B cell (primary cell): ENCODE measurements at regions not wholly inside any gene's neighbourhood (a gene's known extent, or its start where the extent isn't known, plus 50 kb on each side); places are given as distances from the start of the nearest gene placed in this dataset.

Experiments
- ATAC-seq: fragments of 200-7000 bp; cut with Tn5 transposase; one replicate; pipeline ENCODE4 v1.10.0; 2021; ENCODE audit warnings: low read depth, mild to moderate bottlenecking, moderate number of reproducible peaks, moderate library complexity
- CTCF ChIA-PET: fragments of 350-600 bp; sonication (Branson Sonifier 250); formaldehyde crosslinking; loops from one replicate; lab custom pipeline; 2021; ENCODE audit warnings: antibody characterized with exemption, inconsistent platforms; lab: Charles Lee
- POLR2A ChIA-PET: fragments of 350-600 bp; sonication (Branson Sonifier 250); formaldehyde crosslinking; loops from one replicate; lab custom pipeline; 2021; ENCODE audit warnings: antibody characterized with exemption; lab: Charles Lee
- DNase-seq: peaks from one replicate; pipeline ENCODE4 v3.0.0; 2013
- H2AFZ ChIP-seq: 2 replicates; pipeline ENCODE4 v1.6.1; 2012; ENCODE audit warnings: mild to moderate bottlenecking, low read depth, low read length; ENCODE audit not compliant: insufficient read depth, poor library complexity, severe bottlenecking
- H3K27ac ChIP-seq, 2 donors: 1 replicate in 1 of 2; 2 replicates in 1 of 2; pipeline ENCODE4 v1.5.1; 2012 to 2013; ENCODE audit warnings: low read length in 2 of 2, mild to moderate bottlenecking in 2 of 2, moderate library complexity in 1 of 2
- H3K27me3 ChIP-seq, 4 experiments: fragments of 200-600 bp in 1 of 4; sonication (generic) in 1 of 4; replicated peaks in 1 of 4; 1 replicate in 2 of 4; 2 replicates in 2 of 4; pipeline versions ENCODE4 v1.6.1 to v1.7.0; 2013 to 2016; ENCODE audit warnings: low read length in 3 of 4, mild to moderate bottlenecking in 2 of 4, mixed read lengths in 1 of 4, moderate library complexity in 1 of 4; ENCODE audit not compliant: insufficient read depth in 4 of 4, control insufficient read depth in 3 of 4; ENCODE audit errors: control extremely low read depth in 1 of 4
- H3K36me3 ChIP-seq, 2 experiments: replicated peaks in 1 of 2; 1 replicate in 1 of 2; 2 replicates in 1 of 2; pipeline versions ENCODE4 v1.6.1 to v1.7.1; 2013; ENCODE audit warnings: low read length in 1 of 2; ENCODE audit not compliant: insufficient read depth in 2 of 2, control insufficient read depth in 1 of 2; ENCODE audit errors: control extremely low read depth in 1 of 2, extremely low read depth in 1 of 2
- H3K4me1 ChIP-seq, 2 donors: fragments of 200-600 bp in 1 of 2; sonication (generic) in 1 of 2; 1 replicate in 1 of 2; 2 replicates in 1 of 2; pipeline versions ENCODE4 v1.5.1 to v1.6.1; 2013 to 2017; ENCODE audit warnings: low read length in 2 of 2; ENCODE audit not compliant: control insufficient read depth in 2 of 2, insufficient read depth in 2 of 2
- H3K4me2 ChIP-seq: replicated peaks from 2 replicates; pipeline ENCODE3; 2012; ENCODE audit warnings: mild to moderate bottlenecking, low read depth, low read length; ENCODE audit not compliant: poor library complexity, severe bottlenecking
- H3K4me3 ChIP-seq, 5 experiments: fragments of 200-600 bp in 1 of 5; sonication (generic) in 1 of 5; 1 replicate in 3 of 5; 2 replicates in 2 of 5; pipeline versions ENCODE4 v1.5.1 to v1.7.0; 2011 to 2016; ENCODE audit warnings: low read length in 4 of 5, mild to moderate bottlenecking in 4 of 5, low read depth in 2 of 5, control low read depth in 1 of 5, moderate library complexity in 1 of 5; ENCODE audit not compliant: insufficient read depth in 1 of 5; ENCODE audit errors: control extremely low read depth in 1 of 5, extremely low read depth in 1 of 5
- H3K79me2 ChIP-seq: fragments of 200-600 bp; sonication (generic); one replicate; pipeline ENCODE4 v1.6.0; 2016; ENCODE audit warnings: low read length; ENCODE audit not compliant: control insufficient read depth, insufficient read depth
- H3K9ac ChIP-seq: fragments of 200-600 bp; sonication (generic); 2 replicates; pipeline ENCODE4 v1.6.1; 2017; ENCODE audit warnings: mild to moderate bottlenecking, low read length, moderate library complexity
- H3K9me3 ChIP-seq, 3 donors: one replicate each; pipeline versions ENCODE4 v1.6.1 to v1.7.1; 2013; ENCODE audit warnings: low read length in 2 of 3; ENCODE audit not compliant: control insufficient read depth in 2 of 3, insufficient read depth in 1 of 3; ENCODE audit errors: control extremely low read depth in 1 of 3
- H4K20me1 ChIP-seq: 2 replicates; pipeline ENCODE4 v1.6.0; 2012; ENCODE audit warnings: mild to moderate bottlenecking, low read length; ENCODE audit not compliant: insufficient read depth, control insufficient read depth, poor library complexity, severe bottlenecking
- H3K27ac Mint-ChIP-seq: one replicate; pipeline ENCODE4 v1.8.0; 2021; ENCODE audit warnings: mixed read lengths
- H3K27me3 Mint-ChIP-seq: one replicate; pipeline ENCODE4 v1.8.0; 2021; ENCODE audit warnings: mixed read lengths
- H3K4me1 Mint-ChIP-seq: one replicate; pipeline ENCODE4 v1.8.0; 2021; ENCODE audit warnings: mixed read lengths
- H3K4me3 Mint-ChIP-seq: one replicate; pipeline ENCODE4 v1.8.0; 2021; ENCODE audit warnings: mixed read lengths
- H3K9me3 Mint-ChIP-seq: one replicate; pipeline ENCODE4 v1.8.0; 2022; ENCODE audit warnings: mixed read lengths; ENCODE audit not compliant: insufficient read depth
- EZH2 ChIP-seq: IDR thresholded peaks from 2 replicates; pipeline ENCODE4 v1.6.1; 2012; ENCODE audit warnings: borderline replicate concordance, low read depth, mild to moderate bottlenecking, moderate library complexity, low read length; ENCODE audit not compliant: insufficient read depth, poor library complexity, severe bottlenecking
- WGBS: methylation state at CpG from one replicate; pipeline ENCODE4 v1.1.5; 2013; ENCODE audit warnings: missing lambda C conversion rate; ENCODE audit not compliant: insufficient coverage; 5-methylcytosine and 5-hydroxymethylcytosine counted together
- intact Hi-C: fragments of 100-400 bp; cut with micrococcal nuclease; formaldehyde crosslinking; loops from one replicate; pipeline ENCODE4 v1.10.0; 2022
- TF ChIP-seq, protein P1 (sequence below): fragments of 200-600 bp; IDR thresholded peaks from one replicate; pipeline ENCODE4 v1.8.0; 2022; ENCODE audit warnings: antibody characterized with exemption, mild to moderate bottlenecking

DNA sequence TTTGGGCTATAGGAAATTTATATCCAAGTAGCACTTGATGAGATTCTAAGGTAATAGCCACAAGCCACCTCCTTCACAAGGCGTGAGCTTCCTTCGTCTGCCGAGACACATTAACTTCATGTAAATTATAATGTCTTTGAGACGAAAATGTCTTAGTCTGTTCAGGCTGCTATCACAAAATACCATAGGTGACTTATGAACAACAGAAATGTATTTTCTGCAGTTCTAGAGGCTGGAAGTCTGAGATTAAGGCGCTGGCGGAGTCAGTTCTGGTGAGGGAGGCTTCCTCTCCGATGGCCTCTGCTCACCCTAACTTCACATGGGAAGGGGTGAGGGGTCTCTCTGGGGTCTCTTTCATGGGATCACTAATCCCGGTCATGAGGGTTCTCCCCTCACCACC is 133.0 kb downstream of the ETS2 start:
- H3K79me2 ChIP-seq: no peaks in the 10 kb centered on the region
- Mint-ChIP-seq H3K27ac (no peak overlapping the region), H3K9me3 (no peaks in the 10 kb centered on the region), H3K27me3 (peaks cover 3% of the 10 kb centered on the region), H3K4me1 (no peaks in the 10 kb centered on the region), H3K4me3 (no peak overlapping the region)
- DNase-seq (no peak), ATAC-seq (no peak)
- no peak overlapping the region for H3K4me3 ChIP-seq
- no peak overlapping the region for H3K9ac ChIP-seq
- no CpG with 5 or more reads among the region's 8 CpGs for WGBS
- H3K27me3 ChIP-seq: no peaks in the 10 kb centered on the region
- H3K9me3 ChIP-seq: peaks cover 0 to 5% (median 0%) of the 10 kb centered on the region in 3 donors
- H3K36me3 ChIP-seq: no peaks in the 10 kb centered on the region
- intact Hi-C loops: no loop called here
- H4K20me1 ChIP-seq: no peaks in the 10 kb centered on the region
- ChIA-PET POLR2A (no interaction called here), CTCF (no interaction called here)
- H3K4me1 ChIP-seq: no peaks in the 10 kb centered on the region
- H3K4me2 ChIP-seq: no peak overlapping the region
- H2AFZ ChIP-seq: no peak overlapping the region
- TF ChIP-seq EZH2: no peak
- TF ChIP-seq, protein P1, sequence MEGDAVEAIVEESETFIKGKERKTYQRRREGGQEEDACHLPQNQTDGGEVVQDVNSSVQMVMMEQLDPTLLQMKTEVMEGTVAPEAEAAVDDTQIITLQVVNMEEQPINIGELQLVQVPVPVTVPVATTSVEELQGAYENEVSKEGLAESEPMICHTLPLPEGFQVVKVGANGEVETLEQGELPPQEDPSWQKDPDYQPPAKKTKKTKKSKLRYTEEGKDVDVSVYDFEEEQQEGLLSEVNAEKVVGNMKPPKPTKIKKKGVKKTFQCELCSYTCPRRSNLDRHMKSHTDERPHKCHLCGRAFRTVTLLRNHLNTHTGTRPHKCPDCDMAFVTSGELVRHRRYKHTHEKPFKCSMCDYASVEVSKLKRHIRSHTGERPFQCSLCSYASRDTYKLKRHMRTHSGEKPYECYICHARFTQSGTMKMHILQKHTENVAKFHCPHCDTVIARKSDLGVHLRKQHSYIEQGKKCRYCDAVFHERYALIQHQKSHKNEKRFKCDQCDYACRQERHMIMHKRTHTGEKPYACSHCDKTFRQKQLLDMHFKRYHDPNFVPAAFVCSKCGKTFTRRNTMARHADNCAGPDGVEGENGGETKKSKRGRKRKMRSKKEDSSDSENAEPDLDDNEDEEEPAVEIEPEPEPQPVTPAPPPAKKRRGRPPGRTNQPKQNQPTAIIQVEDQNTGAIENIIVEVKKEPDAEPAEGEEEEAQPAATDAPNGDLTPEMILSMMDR: no peak
- no peak overlapping the region for H3K27ac ChIP-seq

GRCh38 chr21:38938343-38938742 is 132.6 kb downstream of the ETS2 start:
- H2AFZ ChIP-seq: no peak overlapping the region
- intact Hi-C loops: no loop called here
- DNase-seq: no peak
- Mint-ChIP-seq H3K9me3 (no peaks in the 10 kb centered on the region), H3K4me3 (no peak overlapping the region), H3K27me3 (peaks cover 3% of the 10 kb centered on the region), H3K27ac (no peak overlapping the region), H3K4me1 (no peaks in the 10 kb centered on the region)
- TF ChIP-seq, protein P1: no peak
- no peak for TF ChIP-seq EZH2
- CTCF ChIA-PET: no interaction called here
- H3K4me2 ChIP-seq: no peak overlapping the region
- H3K27me3 ChIP-seq: no peaks in the 10 kb centered on the region
- no peaks in the 10 kb centered on the region for H3K79me2 ChIP-seq
- POLR2A ChIA-PET: no interaction called here
- no peak overlapping the region for H3K9ac ChIP-seq
- 73% methylated on average over 3 of the region's 7 CpGs for WGBS
- no peak overlapping the region for H3K4me3 ChIP-seq
- peaks cover 0 to 4% (median 0%) of the 10 kb centered on the region in 3 donors for H3K9me3 ChIP-seq
- no peak overlapping the region for H3K27ac ChIP-seq
- ATAC-seq: no peak
- H3K4me1 ChIP-seq: no peaks in the 10 kb centered on the region
- no peaks in the 10 kb centered on the region for H3K36me3 ChIP-seq
- no peaks in the 10 kb centered on the region for H4K20me1 ChIP-seq
